SU-DHL-6 (cell line): ENCODE measurements at regions not wholly inside any gene's neighbourhood (a gene's known extent, or its start where the extent isn't known, plus 50 kb on each side); places are given as distances from the start of the nearest gene placed in this dataset.

Experiments
- EZH2phosphoT487 ChIP-seq: fragments of 200-600 bp; sonication (generic), shearing (Covaris generic); conservative IDR thresholded peaks from 2 replicates; pipeline ENCODE4 v1.6.1; 2018; ENCODE audit warnings: mild to moderate bottlenecking, antibody characterized with exemption, low read length, moderate library complexity, mixed read lengths
- TF ChIP-seq, protein P1 (sequence below): fragments of 200-600 bp; sonication (generic); IDR thresholded peaks from one replicate; pipeline ENCODE4 v1.5.1; 2017; ENCODE audit warnings: antibody characterized with exemption, mild to moderate bottlenecking, low read length, moderate library complexity; ENCODE audit not compliant: insufficient read depth, poor library complexity, severe bottlenecking

DNA sequence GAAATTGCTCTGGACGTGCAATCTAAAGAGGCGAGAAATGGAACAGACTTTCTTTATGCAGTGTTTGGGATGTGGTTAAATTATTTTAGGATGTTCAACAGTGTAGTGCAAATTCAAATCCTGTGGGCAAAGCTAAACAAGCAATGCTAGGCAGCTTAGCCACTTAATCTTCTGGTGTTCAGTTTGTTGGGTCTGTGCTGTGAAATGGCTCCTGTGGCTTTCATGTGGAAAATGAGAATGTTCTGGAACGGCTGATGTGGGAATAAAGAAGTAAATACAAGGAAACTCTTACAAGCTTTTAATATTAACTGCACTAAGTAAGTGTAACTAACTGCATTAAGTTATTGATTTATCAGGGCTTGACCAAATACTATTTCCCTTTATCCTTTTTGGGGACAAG is 766.6 kb downstream of the ADGRL2 start:
- TF ChIP-seq, protein P1, sequence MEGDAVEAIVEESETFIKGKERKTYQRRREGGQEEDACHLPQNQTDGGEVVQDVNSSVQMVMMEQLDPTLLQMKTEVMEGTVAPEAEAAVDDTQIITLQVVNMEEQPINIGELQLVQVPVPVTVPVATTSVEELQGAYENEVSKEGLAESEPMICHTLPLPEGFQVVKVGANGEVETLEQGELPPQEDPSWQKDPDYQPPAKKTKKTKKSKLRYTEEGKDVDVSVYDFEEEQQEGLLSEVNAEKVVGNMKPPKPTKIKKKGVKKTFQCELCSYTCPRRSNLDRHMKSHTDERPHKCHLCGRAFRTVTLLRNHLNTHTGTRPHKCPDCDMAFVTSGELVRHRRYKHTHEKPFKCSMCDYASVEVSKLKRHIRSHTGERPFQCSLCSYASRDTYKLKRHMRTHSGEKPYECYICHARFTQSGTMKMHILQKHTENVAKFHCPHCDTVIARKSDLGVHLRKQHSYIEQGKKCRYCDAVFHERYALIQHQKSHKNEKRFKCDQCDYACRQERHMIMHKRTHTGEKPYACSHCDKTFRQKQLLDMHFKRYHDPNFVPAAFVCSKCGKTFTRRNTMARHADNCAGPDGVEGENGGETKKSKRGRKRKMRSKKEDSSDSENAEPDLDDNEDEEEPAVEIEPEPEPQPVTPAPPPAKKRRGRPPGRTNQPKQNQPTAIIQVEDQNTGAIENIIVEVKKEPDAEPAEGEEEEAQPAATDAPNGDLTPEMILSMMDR = no peak
- no peak for TF ChIP-seq EZH2phosphoT487
